MCF 10A (cell line): ENCODE measurements at regions not wholly inside any gene's neighbourhood (a gene's known extent, or its start where the extent isn't known, plus 50 kb on each side); places are given as distances from the start of the nearest gene placed in this dataset.

ENCODE experiments used
- BruUV-seq: library from RNA; stranded (reverse); fragments of 400-500 nt; replicated peaks from 2 replicates; lab custom pipeline; 2021; lab: Mats Ljungman, UMichigan
- CTCF ChIA-PET: fragments of 300-600 bp; sonication (Branson Sonifier 250); formaldehyde crosslinking; extraction: SDS; loops from one replicate; lab custom pipeline; 2021; ENCODE audit warnings: antibody characterized with exemption, inconsistent platforms; lab: Yijun Ruan, JAX
- POLR2A ChIA-PET: fragments of 300-600, 350-650 bp; sonication (Branson Sonifier 250); formaldehyde crosslinking; extraction: SDS; loops from one replicate; lab custom pipeline; 2020; ENCODE audit warnings: antibody characterized with exemption, inconsistent platforms; lab: Yijun Ruan, JAX
- DNase-seq: peaks from one replicate; pipeline ENCODE4 v3.0.0-alpha.2; 2018; ENCODE audit not compliant: unreplicated experiment
- H3K27ac Mint-ChIP-seq: one replicate; pipeline ENCODE4 v1.8.0; 2022; ENCODE audit warnings: mild to moderate bottlenecking, low read depth, mixed read lengths; ENCODE audit not compliant: unreplicated experiment
- H3K27me3 Mint-ChIP-seq: one replicate; pipeline ENCODE4 v1.8.0; 2022; ENCODE audit warnings: mixed read lengths; ENCODE audit not compliant: insufficient read depth, unreplicated experiment
- H3K36me3 Mint-ChIP-seq: one replicate; pipeline ENCODE4 v1.8.0; 2022; ENCODE audit warnings: mild to moderate bottlenecking, moderate library complexity, mixed read lengths; ENCODE audit not compliant: insufficient read depth, unreplicated experiment
- H3K4me1 Mint-ChIP-seq: one replicate; pipeline ENCODE4 v1.8.0; 2022; ENCODE audit warnings: mixed read lengths; ENCODE audit not compliant: insufficient read depth, unreplicated experiment
- H3K4me3 Mint-ChIP-seq: one replicate; pipeline ENCODE4 v1.8.0; 2022; ENCODE audit warnings: mild to moderate bottlenecking, moderate library complexity, mixed read lengths; ENCODE audit not compliant: unreplicated experiment
- H3K9me3 Mint-ChIP-seq: one replicate; pipeline ENCODE4 v1.8.0; 2022; ENCODE audit warnings: mixed read lengths; ENCODE audit not compliant: unreplicated experiment
- intact Hi-C: fragments of 100-400 bp; cut with micrococcal nuclease; formaldehyde crosslinking; loops from 2 replicates; pipeline ENCODE4 v1.14.1; 2022
- TF ChIP-seq, protein P1 (sequence below): fragments of 200-600 bp; IDR thresholded peaks from one replicate; pipeline ENCODE4 v1.8.0; 2022; ENCODE audit warnings: antibody characterized with exemption, mild to moderate bottlenecking; ENCODE audit not compliant: unreplicated experiment

DNA sequence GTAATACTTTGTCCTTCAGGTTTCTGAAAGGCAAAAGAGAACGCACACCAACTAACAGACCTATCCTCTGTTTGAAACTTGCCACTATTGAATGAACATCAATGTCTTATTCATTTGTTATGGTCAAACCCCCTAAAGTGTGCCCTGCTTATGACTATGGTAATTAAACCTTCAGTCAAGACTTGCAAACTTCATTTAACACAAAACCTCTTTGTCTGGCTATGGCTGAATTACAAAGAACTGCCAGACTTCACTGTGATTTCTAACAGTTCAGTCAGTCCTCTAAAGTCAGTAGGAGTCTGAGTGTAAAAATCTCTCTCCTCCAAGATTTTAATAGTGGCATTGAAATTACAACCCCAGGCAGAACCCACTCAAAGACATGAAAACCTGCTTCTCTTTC lies 702.5 kb upstream of the LRRN3 start:
- no TSS peak for BruUV-seq
- intact Hi-C loops: no loop called here
- no peak overlapping the region for H3K4me3 Mint-ChIP-seq
- no peaks in the 10 kb centered on the region for H3K9me3 Mint-ChIP-seq
- peaks cover 6% of the 10 kb centered on the region for H3K36me3 Mint-ChIP-seq
- H3K27me3 Mint-ChIP-seq: no peaks in the 10 kb centered on the region
- CTCF ChIA-PET: no interaction called here
- TF ChIP-seq, protein P1, sequence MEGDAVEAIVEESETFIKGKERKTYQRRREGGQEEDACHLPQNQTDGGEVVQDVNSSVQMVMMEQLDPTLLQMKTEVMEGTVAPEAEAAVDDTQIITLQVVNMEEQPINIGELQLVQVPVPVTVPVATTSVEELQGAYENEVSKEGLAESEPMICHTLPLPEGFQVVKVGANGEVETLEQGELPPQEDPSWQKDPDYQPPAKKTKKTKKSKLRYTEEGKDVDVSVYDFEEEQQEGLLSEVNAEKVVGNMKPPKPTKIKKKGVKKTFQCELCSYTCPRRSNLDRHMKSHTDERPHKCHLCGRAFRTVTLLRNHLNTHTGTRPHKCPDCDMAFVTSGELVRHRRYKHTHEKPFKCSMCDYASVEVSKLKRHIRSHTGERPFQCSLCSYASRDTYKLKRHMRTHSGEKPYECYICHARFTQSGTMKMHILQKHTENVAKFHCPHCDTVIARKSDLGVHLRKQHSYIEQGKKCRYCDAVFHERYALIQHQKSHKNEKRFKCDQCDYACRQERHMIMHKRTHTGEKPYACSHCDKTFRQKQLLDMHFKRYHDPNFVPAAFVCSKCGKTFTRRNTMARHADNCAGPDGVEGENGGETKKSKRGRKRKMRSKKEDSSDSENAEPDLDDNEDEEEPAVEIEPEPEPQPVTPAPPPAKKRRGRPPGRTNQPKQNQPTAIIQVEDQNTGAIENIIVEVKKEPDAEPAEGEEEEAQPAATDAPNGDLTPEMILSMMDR: no peak
- no peak for DNase-seq
- POLR2A ChIA-PET: no interaction called here
- no peak overlapping the region for H3K27ac Mint-ChIP-seq
- H3K4me1 Mint-ChIP-seq: peaks cover 31% of the 10 kb centered on the region

DNA sequence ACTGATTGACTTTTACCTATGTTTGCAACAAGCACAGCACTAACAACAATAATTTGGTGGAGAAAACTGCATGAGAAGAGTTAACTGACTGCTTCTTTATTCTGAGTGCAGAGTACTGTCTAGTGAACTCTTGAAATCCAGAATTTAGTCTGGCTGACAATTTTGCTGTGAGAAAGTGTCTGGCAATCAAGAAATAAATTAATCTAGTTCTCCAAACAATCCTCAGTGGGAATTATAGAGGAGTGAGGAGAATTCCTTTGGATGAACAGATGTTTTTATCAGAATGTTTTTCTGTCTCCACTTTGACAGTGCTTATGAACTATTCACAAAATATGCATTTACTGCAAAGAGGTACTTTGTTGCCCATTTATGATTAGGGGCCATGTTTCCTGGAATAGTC lies 694.9 kb upstream of the LRRN3 start:
- no peaks in the 10 kb centered on the region for H3K27me3 Mint-ChIP-seq
- no peak overlapping the region for H3K27ac Mint-ChIP-seq
- no peak overlapping the region for H3K4me3 Mint-ChIP-seq
- no TSS peak for BruUV-seq
- H3K9me3 Mint-ChIP-seq: no peaks in the 10 kb centered on the region
- peaks cover 14% of the 10 kb centered on the region for H3K4me1 Mint-ChIP-seq
- no peak for DNase-seq
- TF ChIP-seq, protein P1: no peak
- POLR2A ChIA-PET: no interaction called here
- CTCF ChIA-PET: no interaction called here
- H3K36me3 Mint-ChIP-seq: no peaks in the 10 kb centered on the region
- intact Hi-C loops: no loop called here

DNA sequence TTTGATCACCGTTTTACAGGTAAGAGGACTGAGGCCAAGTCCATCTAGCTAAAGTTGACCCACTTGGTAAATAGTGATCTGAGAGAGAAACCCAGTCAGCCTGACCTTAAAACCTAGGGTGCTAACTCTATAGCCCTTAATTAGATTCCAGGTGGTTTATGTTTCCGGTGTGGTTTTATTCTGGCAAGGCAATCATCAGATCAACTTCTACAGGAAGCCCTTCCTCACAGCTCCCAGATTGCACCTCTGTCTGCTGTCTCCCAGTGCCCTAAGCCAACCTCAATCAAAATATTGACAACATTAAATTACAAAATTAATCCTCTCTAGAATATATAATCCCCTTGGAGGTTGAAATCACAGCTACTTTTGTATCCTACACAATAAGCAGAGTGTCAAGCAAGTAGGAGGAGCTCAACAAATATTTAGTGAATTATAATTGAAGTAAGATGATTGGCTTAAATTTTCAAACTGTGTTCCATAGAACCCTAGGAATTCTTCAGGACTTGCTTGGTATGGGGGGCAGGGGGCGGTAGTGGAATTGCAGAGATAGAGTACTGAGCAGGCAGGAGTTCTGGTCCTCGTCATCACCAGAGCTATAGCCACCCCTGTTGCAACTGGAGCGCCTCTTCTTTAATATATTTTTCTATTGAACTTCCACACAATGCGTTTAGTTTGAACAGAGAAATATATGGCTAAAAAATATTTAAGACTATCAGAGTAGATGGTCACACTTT lies 692.8 kb upstream of the LRRN3 start:
- BruUV-seq: no TSS peak
- TF ChIP-seq, protein P1: no peak
- DNase-seq: no peak
- CTCF ChIA-PET: interaction anchor here (0.6 kb wide), 1 partner anchor 875 kb away, joined by 3 read pairs; no protein-coding TSS in a partner anchor
- intact Hi-C loops: no loop called here
- POLR2A ChIA-PET: interaction anchor here (0.5 to 1.1 kb wide), 2 partner anchors 9 to 85 kb away, joined by 3 read pairs; no protein-coding TSS in a partner anchor
- H3K9me3 Mint-ChIP-seq: no peaks in the 10 kb centered on the region
- H3K4me3 Mint-ChIP-seq: no peak overlapping the region
- no peaks in the 10 kb centered on the region for H3K27me3 Mint-ChIP-seq
- peaks cover 14% of the 10 kb centered on the region for H3K4me1 Mint-ChIP-seq
- no peak overlapping the region for H3K27ac Mint-ChIP-seq
- no peaks in the 10 kb centered on the region for H3K36me3 Mint-ChIP-seq

DNA sequence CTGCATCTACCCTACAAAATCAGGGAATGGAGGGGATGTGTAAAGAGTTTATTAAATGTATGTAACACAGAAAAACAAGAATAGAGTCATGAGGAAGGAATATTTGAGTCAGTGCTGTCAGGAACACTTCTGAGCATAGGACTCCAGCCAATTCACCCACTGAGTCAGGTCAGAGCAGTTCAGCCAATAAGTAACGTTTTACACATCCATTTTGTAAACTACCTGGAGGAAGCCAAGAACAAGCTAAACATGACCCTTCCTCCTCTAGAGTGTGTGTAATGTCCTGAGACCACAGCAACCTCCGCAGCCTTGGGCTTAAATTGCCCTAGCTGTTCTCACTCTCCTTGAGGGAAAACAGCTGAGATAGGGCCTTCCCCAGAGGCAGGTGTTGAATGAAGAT lies 691.5 kb upstream of the LRRN3 start:
- H3K27me3 Mint-ChIP-seq: no peaks in the 10 kb centered on the region
- TF ChIP-seq, protein P1: no peak
- no peaks in the 10 kb centered on the region for H3K36me3 Mint-ChIP-seq
- intact Hi-C loops: no loop called here
- no peak overlapping the region for H3K4me3 Mint-ChIP-seq
- ChIA-PET CTCF (no interaction called here), POLR2A (interaction anchor here (0.6 to 0.9 kb wide), 2 partner anchors 9 to 191 kb away, joined by 3 read pairs; no protein-coding TSS in a partner anchor)
- no TSS peak for BruUV-seq
- DNase-seq: no peak
- peaks cover 14% of the 10 kb centered on the region for H3K4me1 Mint-ChIP-seq
- no peaks in the 10 kb centered on the region for H3K9me3 Mint-ChIP-seq
- no peak overlapping the region for H3K27ac Mint-ChIP-seq
